ENCODE measurements at regions not wholly inside any gene's neighbourhood (a gene's known extent, or its start where the extent isn't known, plus 50 kb on each side); places are given as distances from the start of the nearest gene placed in this dataset.

- CTCF ChIA-PET, result interaction anchor here (0.8 kb wide), 1 partner anchor 17 kb away, joined by 4 read pairs; no protein-coding TSS in a partner anchor
These were observed 207.0 kb downstream of the SIPA1L2 start for GRCh38 chr1:232422898-232423297.

More at GRCh38 chr1:232422898-232423297, 207.0 kb downstream of the SIPA1L2 start:
- Histone ChIP-seq H3K27me3 (ENCODE audit: control insufficient read depth in 2 of 2, insufficient read depth in 2 of 2, low read length in 2 of 2) (no peaks in the 10 kb centered on the region), H3K4me3 (replicated peaks in 1 of 3; ENCODE audit: insufficient read depth in 1 of 3, low read depth in 1 of 3, low read length in 3 of 3) (no peak overlapping the region), H2AFZ (ENCODE audit: low read depth, low read length) (no peak overlapping the region), H3K27ac (ENCODE audit: insufficient read depth, low read depth, low read length) (no peak overlapping the region), H3K4me1 (ENCODE audit: control insufficient read depth, extremely low read depth, insufficient read depth, low read length) (no peaks in the 10 kb centered on the region), H3K9ac (replicated peaks; ENCODE audit: extremely low read depth, insufficient read depth, low read length) (no peak overlapping the region), H3K79me2 (ENCODE audit: control insufficient read depth, insufficient read depth, low read length) (no peaks in the 10 kb centered on the region), H3K9me3 (replicated peaks; ENCODE audit: control insufficient read depth, insufficient read depth, low read length) (no peaks in the 10 kb centered on the region), H3K36me3 (ENCODE audit: control insufficient read depth in 2 of 2, extremely low read depth in 1 of 2, insufficient read depth in 2 of 2, low read length in 2 of 2) (no peaks in the 10 kb centered on the region), H3K4me2 (ENCODE audit: insufficient read depth, low read length) (no peak overlapping the region), H4K20me1 (replicated peaks; ENCODE audit: control insufficient read depth, extremely low read depth, insufficient read depth, low read length) (no peaks in the 10 kb centered on the region), H3K9me1 (replicated peaks; ENCODE audit: control insufficient read depth, extremely low read depth, insufficient read depth, low read length) (no peaks in the 10 kb centered on the region)
- no TSS peak for BruUV-seq (replicated peaks)
- no peak for DNase-seq (ENCODE audit: low read depth, low spot score)
- intact Hi-C loops (cut with micrococcal nuclease), result loop anchor here (10.0 kb wide), 1 partner anchor 202 kb away; no protein-coding TSS in a partner anchor
- TF ChIP-seq GATA2 (IDR thresholded peaks at IDR 0.05; ENCODE audit: insufficient read depth, insufficient read length, low read depth, low read length) (no peak), FOS (IDR thresholded peaks at IDR 0.05; ENCODE audit: borderline replicate concordance, insufficient read depth, low read length) (no peak), MAX (IDR thresholded peaks at IDR 0.05; ENCODE audit: insufficient read depth, insufficient read length) (no peak), EZH2 (IDR thresholded peaks at IDR 0.05; ENCODE audit: borderline replicate concordance, low read depth, low read length, severe bottlenecking) (no peak), JUN (IDR thresholded peaks at IDR 0.05; ENCODE audit: borderline replicate concordance, insufficient read depth, insufficient read length, low read depth) (no peak), MYC (IDR thresholded peaks at IDR 0.05; ENCODE audit: low read depth, low read length) (no peak), POLR2AphosphoS5 (IDR thresholded peaks at IDR 0.05; ENCODE audit: insufficient read depth, low read depth, low read length) (no peak), CTCF (IDR thresholded peaks at IDR 0.05; ENCODE audit: extremely low read depth in 1 of 2, insufficient read depth in 1 of 2, low read depth in 1 of 2, low read length in 2 of 2) (no peak), POLR2A (IDR thresholded peaks at IDR 0.05; ENCODE audit: low read depth, low read length) (no peak)
- FAIRE-seq, result no peak
- dilution Hi-C loops (cut with MboI; ENCODE audit: extremely low pct_ligation_motif_present, low sequenced_read_pairs), result no loop called here
- POLR2A ChIA-PET, result no interaction called here

All from endothelial cell of umbilical vein (primary cell).